IPS-18a (cell line): ENCODE measurements at regions not wholly inside any gene's neighbourhood (a gene's known extent, or its start where the extent isn't known, plus 50 kb on each side); places are given as distances from the start of the nearest gene placed in this dataset.
"Not testable (repeated sequence)": the region's sequence is repeated elsewhere in the genome, so short reads cannot be mapped to it uniquely, and the experiment has no call there.

ENCODE experiments used
- H3K27ac ChIP-seq: one replicate; pipeline ENCODE4 v1.5.1; 2013; ENCODE audit warnings: low read length
- H3K27me3 ChIP-seq: one replicate; pipeline ENCODE4 v1.6.1; 2013; ENCODE audit warnings: mild to moderate bottlenecking, low read length; ENCODE audit not compliant: control insufficient read depth, insufficient read depth
- H3K36me3 ChIP-seq: one replicate; pipeline ENCODE4 v1.6.1; 2013; ENCODE audit warnings: low read depth, low read length; ENCODE audit not compliant: control insufficient read depth
- H3K4me1 ChIP-seq: one replicate; pipeline ENCODE4 v1.6.1; 2013; ENCODE audit warnings: low read depth, low read length; ENCODE audit not compliant: control insufficient read depth
- H3K4me3 ChIP-seq: one replicate; pipeline ENCODE4 v1.5.1; 2013; ENCODE audit warnings: low read length
- H3K9ac ChIP-seq: one replicate; pipeline ENCODE4 v1.6.1; 2013; ENCODE audit warnings: mild to moderate bottlenecking, low read length, moderate library complexity
- H3K9me3 ChIP-seq: one replicate; pipeline ENCODE4 v1.6.1; 2013; ENCODE audit warnings: low read depth, low read length; ENCODE audit not compliant: control insufficient read depth

- no peaks in the 10 kb centered on the region for H3K27me3 ChIP-seq
- H3K9ac ChIP-seq: no peak overlapping the region
- H3K9me3 ChIP-seq: no peaks in the 10 kb centered on the region
- no peaks in the 10 kb centered on the region for H3K36me3 ChIP-seq
- H3K4me1 ChIP-seq: peaks cover 4% of the 10 kb centered on the region
- no peak overlapping the region for H3K4me3 ChIP-seq
- H3K27ac ChIP-seq: no peak overlapping the region
Observed at GRCh38 chr6:164378330-164378729, 931.1 kb downstream of the C6orf118 start.

GRCh38 chr6:164377348-164377918 lies 932.0 kb downstream of the C6orf118 start:
- H3K36me3 ChIP-seq: no peaks in the 10 kb centered on the region
- no peak overlapping the region for H3K4me3 ChIP-seq
- H3K27me3 ChIP-seq: no peaks in the 10 kb centered on the region
- no peak overlapping the region for H3K9ac ChIP-seq
- peaks cover 4% of the 10 kb centered on the region for H3K4me1 ChIP-seq
- H3K9me3 ChIP-seq: no peaks in the 10 kb centered on the region
- no peak overlapping the region for H3K27ac ChIP-seq

- H3K4me3 ChIP-seq: no peak overlapping the region
- no peak overlapping the region for H3K27ac ChIP-seq
- H3K27me3 ChIP-seq: no peaks in the 10 kb centered on the region
- H3K36me3 ChIP-seq: no peaks in the 10 kb centered on the region
- no peak overlapping the region for H3K9ac ChIP-seq
- H3K9me3 ChIP-seq: no peaks in the 10 kb centered on the region
- no peaks in the 10 kb centered on the region for H3K4me1 ChIP-seq
Observed at GRCh38 chr6:164370773-164371172, 938.6 kb downstream of the C6orf118 start.

- Histone ChIP-seq H3K9me3 (peaks cover 5% of the 10 kb centered on the region), H3K27ac (no peak overlapping the region), H3K9ac (no peak overlapping the region), H3K36me3 (no peaks in the 10 kb centered on the region), H3K4me1 (peaks cover 9% of the 10 kb centered on the region), H3K27me3 (no peaks in the 10 kb centered on the region), H3K4me3 (no peak overlapping the region)
Observed at GRCh38 chr6:164359441-164359840, 944.9 kb downstream of the QKI start.

GRCh38 chr6:164359036-164359435 lies 944.5 kb downstream of the QKI start:
- H3K4me1 ChIP-seq: peaks cover 9% of the 10 kb centered on the region
- H3K4me3 ChIP-seq: no peak overlapping the region
- no peaks in the 10 kb centered on the region for H3K27me3 ChIP-seq
- H3K9me3 ChIP-seq: peaks cover 5% of the 10 kb centered on the region
- H3K9ac ChIP-seq: no peak overlapping the region
- no peaks in the 10 kb centered on the region for H3K36me3 ChIP-seq
- no peak overlapping the region for H3K27ac ChIP-seq

GRCh38 chr6:164356814-164357213 lies 942.3 kb downstream of the QKI start:
- Histone ChIP-seq H3K9ac (no peak overlapping the region), H3K36me3 (no peaks in the 10 kb centered on the region), H3K27ac (no peak overlapping the region), H3K4me3 (no peak overlapping the region), H3K9me3 (peaks cover 10% of the 10 kb centered on the region), H3K27me3 (no peaks in the 10 kb centered on the region), H3K4me1 (peaks cover 9% of the 10 kb centered on the region)

GRCh38 chr6:164347455-164347854 lies 932.9 kb downstream of the QKI start:
- no peaks in the 10 kb centered on the region for H3K36me3 ChIP-seq
- peaks cover under 1% of the 10 kb centered on the region for H3K9me3 ChIP-seq
- no peak overlapping the region for H3K4me3 ChIP-seq
- peaks cover 29% of the 10 kb centered on the region for H3K4me1 ChIP-seq
- H3K27ac ChIP-seq: no peak overlapping the region
- no peaks in the 10 kb centered on the region for H3K27me3 ChIP-seq
- H3K9ac ChIP-seq: no peak overlapping the region

- Histone ChIP-seq H3K9ac (no peak overlapping the region), H3K4me3 (no peak overlapping the region), H3K27ac (peak overlapping the region; percentile 22), H3K9me3 (no peaks in the 10 kb centered on the region), H3K27me3 (no peaks in the 10 kb centered on the region), H3K4me1 (peaks cover 29% of the 10 kb centered on the region), H3K36me3 (no peaks in the 10 kb centered on the region)
Observed at GRCh38 chr6:164346631-164347030, 932.1 kb downstream of the QKI start.

- peak overlapping the region; percentile 11 for H3K4me3 ChIP-seq
Observed at GRCh38 chr6:164345806-164346496, 931.4 kb downstream of the QKI start.

GRCh38 chr6:164345327-164345726 lies 930.8 kb downstream of the QKI start:
- H3K27ac ChIP-seq: peak overlapping the region; percentile 59
- H3K27me3 ChIP-seq: no peaks in the 10 kb centered on the region
- H3K9ac ChIP-seq: peak overlapping the region; percentile 21
- no peaks in the 10 kb centered on the region for H3K36me3 ChIP-seq
- H3K4me3 ChIP-seq: peak overlapping the region; percentile 11
- H3K9me3 ChIP-seq: no peaks in the 10 kb centered on the region
- H3K4me1 ChIP-seq: peaks cover 29% of the 10 kb centered on the region

More at GRCh38 chr6:164345806-164346496, 931.4 kb downstream of the QKI start:
- Histone ChIP-seq H3K9ac (peak overlapping the region; percentile 21), H3K9me3 (no peaks in the 10 kb centered on the region), H3K36me3 (no peaks in the 10 kb centered on the region), H3K27me3 (no peaks in the 10 kb centered on the region), H3K4me1 (peaks cover 29% of the 10 kb centered on the region), H3K27ac (peak overlapping the region; percentile 59)

GRCh38 chr6:164344801-164345291 lies 930.3 kb downstream of the QKI start:
- H3K27ac ChIP-seq: peak overlapping the region; percentile 59
- peak overlapping the region; percentile 11 for H3K4me3 ChIP-seq
- H3K27me3 ChIP-seq: no peaks in the 10 kb centered on the region
- H3K9ac ChIP-seq: peak overlapping the region; percentile 21
- H3K9me3 ChIP-seq: no peaks in the 10 kb centered on the region
- H3K4me1 ChIP-seq: peaks cover 29% of the 10 kb centered on the region
- no peaks in the 10 kb centered on the region for H3K36me3 ChIP-seq

- not testable (repeated sequence) for H3K4me1 ChIP-seq, H3K27me3 ChIP-seq, H3K4me3 ChIP-seq, H3K27ac ChIP-seq, H3K9ac ChIP-seq, H3K9me3 ChIP-seq, H3K36me3 ChIP-seq
Observed at GRCh38 chr6:164339442-164339841, 924.9 kb downstream of the QKI start.
